RPMI7951 (cell line): ENCODE measurements at regions not wholly inside any gene's neighbourhood (a gene's known extent, or its start where the extent isn't known, plus 50 kb on each side); places are given as distances from the start of the nearest gene placed in this dataset.
A peak's percentile ranks its signal among the peaks of the same experiment; 100 is the strongest.
"Not testable (repeated sequence)": the region's sequence is repeated elsewhere in the genome, so short reads cannot be mapped to it uniquely, and the experiment has no call there.

Source experiments
- DNase-seq: peaks from one replicate; pipeline ENCODE4 v3.0.0-alpha.2; 2012; ENCODE audit warnings: low read depth

DNA sequence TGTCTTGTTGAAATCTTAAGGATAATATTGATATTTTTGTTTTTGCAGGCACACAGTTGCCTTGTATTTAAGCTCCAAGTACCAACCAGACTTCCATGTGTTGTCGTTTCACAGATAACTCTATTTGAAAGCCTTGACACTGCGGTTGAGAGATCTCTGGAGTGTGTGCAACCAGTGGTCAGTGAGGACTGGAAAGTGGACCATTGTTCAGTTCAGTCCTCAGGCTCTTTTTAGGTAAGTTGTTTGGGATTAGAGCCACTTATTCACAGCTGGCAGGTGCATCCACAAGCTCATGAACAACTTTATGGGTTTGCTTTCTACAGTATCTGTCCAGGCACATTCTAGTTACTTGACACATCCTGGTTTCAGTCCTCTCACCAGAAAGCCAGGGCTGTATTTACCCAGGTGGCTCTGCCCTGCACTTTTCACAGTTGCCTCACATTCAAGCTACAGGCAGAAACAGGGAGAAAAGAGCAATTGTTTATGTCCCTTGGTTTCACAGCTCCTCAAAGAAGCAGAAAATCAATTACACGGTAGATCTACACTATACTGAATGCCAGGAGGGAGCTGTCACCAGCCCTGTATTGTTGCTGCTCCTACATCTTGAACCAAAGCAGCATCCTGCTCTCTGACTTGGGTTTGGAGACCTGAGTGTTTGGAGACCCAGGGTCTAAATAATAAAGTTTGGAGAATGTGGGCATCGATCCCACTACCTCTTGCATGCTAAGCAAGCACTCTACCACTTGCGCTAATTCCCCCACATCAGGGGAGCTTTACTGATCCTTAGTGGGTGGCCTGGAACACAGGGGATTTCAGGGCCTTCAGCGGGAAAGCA lies 543.3 kb downstream of the PRIM2 start:
- DNase-seq, result not testable (repeated sequence)

DNA sequence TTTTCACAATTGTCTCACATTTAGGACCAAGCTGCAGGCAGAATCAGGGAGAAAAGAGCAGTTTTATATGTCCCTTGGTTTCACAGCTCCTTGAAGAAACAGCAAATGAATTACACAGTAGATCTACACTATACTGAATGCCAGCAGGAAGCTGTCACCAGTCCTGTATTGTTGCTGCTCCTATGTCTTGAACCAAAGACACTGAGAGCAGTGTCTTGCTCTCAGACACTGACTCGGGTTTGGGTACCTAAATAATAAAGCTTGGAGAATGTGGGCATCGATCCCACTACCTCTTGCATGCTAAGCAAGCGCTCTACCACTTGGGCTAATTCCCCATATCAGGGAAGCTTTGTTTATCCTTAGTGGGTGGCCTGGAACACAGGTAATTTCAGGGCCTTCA lies 552.7 kb downstream of the PRIM2 start:
- DNase-seq, result not testable (repeated sequence)

DNA sequence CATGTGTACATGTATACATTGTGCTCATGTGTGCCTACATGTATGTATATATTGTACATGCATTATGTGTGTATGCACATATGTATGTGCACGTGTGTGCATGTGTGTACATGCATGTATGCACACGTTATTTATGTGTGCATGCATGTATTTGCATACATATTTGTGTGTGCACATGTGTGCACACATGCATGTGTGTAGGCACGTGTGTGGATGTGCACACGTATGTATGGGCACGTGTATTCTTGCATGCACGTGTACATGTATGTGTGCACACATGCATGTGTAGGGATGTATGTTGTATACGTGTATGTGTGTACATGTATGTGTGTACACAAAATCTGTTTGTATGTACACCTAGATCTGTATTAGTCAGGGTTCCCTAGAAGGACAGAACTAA lies 556.0 kb downstream of the PRIM2 start:
- DNase-seq, result not testable (repeated sequence)

DNA sequence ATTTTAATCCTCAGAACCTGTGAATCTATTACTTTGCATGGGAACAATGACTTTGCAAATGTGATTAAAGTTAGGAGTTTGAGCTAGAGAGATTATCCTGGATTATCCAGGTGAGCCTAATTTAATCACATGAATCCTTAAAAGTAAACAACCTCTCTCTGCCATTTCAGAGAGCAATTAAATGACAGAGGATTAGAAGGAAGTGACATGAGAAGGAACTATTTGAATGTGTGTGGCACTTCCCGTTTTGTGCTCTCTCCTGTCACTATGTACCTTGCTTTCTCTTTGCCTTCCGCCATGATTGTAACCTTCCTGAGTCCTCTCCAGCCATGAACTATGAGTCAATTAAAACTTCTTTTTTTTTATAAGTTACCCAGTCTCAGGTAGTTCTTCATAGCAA lies 559.2 kb downstream of the PRIM2 start:
- DNase-seq, result not testable (repeated sequence)

DNA sequence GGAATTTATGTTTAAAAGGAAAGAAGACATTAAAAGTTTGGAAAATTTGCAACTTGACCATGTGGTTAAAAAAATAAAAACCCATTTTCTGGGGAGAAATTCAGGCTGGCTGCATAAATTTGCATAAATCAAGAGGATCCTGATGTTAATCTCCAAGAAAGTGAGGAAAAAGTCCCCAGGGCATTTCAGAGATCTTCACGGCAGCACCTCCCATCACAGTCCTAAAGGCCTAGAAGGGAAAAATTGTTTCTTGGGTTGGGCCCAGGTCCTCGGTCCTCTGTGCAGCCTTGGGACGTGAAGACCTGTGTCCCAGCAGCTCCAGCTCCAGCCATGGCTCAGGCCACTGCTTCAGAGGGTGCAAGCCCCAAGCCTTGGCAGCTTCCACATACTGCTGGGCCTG lies 560.3 kb downstream of the PRIM2 start:
- DNase-seq, result not testable (repeated sequence)

DNA sequence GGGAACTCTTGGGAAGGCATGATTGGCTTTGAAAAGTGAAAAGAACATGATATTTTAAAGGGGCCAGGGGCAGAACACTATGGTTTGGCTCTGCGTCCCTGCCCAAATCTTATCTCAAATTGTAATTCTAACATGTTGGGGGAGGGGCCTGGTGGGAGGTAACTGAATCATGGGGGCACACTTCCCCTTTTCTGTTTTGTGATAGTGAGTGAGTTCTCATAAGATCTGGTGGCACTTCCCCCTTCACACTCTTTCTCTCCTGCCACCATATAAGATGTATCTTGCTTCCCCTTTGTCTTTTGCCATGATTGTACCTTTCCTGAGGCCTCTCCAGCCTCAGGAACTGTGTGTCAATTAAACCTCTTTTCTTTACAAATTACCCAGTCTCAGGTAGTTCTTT lies 561.4 kb downstream of the PRIM2 start:
- DNase-seq, result not testable (repeated sequence)

DNA sequence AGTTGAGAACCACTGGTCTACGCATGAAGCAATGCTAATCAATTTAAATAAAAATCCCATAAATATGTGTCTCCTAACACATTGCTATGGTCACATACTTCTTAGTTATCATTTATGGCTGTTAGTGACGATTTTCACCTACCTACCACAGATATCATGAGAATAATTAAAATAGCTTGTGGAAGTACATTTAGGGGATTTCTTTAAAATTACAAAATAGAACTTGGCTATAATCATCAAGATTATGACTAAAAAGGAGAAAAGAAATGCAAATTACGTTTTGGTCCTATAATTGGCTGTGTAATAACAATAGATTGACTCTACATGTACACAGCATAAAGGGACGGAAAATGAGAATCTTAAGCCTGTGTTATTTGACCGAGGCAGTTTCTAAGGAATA lies 581.4 kb downstream of the PRIM2 start:
- DNase-seq, result not testable (repeated sequence)

DNA sequence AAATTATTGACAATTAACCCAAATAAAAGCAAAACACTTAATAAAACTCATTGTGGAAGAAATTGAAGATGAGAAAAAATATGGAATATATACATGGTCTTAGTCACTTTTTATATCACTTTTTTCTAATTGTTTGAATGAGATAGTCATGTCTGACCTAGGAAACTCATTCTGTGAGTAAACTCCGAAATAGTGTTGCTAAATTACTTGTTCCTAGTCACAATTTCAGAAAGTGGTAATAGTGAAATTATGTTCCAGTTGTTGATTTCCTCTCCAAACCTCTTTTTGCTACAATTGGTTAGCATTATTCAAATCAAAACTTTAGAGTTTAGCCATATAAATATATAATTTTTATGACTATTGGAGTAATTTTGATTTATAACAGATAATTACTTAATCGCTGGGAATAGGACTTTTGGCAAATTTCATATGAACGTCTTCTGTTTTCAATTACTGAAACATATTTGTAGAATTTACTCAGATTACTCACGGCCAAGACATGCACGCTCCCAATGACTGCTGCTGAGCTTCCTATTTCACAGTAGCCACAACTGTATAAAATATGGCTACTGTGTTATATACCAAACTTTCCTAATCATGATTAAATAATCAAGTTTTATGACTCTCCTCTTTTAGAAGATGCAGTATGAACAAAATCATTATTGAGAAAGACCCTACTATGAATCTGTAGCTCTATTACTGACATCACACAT lies 583.4 kb downstream of the PRIM2 start:
- DNase-seq, result not testable (repeated sequence)

DNA sequence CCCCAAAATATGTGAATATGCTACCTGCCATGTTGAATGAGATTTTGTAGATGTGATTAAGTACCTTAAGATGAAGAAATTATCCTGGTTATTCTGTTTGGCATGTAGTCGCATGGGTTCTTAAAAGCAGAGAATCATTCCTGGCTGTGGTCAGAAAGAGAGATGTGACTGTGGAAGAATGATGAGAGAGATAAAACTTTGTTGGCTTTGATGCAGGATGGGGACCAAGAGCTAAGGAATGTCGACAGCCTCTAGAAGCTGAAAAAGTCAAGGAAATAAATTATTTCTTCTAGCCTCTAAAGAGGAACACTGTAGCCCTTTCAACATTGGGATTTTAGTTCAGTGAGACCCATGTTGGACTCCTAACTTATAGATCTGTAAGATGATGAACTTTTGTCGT lies 584.0 kb downstream of the PRIM2 start:
- DNase-seq, result not testable (repeated sequence)

DNA sequence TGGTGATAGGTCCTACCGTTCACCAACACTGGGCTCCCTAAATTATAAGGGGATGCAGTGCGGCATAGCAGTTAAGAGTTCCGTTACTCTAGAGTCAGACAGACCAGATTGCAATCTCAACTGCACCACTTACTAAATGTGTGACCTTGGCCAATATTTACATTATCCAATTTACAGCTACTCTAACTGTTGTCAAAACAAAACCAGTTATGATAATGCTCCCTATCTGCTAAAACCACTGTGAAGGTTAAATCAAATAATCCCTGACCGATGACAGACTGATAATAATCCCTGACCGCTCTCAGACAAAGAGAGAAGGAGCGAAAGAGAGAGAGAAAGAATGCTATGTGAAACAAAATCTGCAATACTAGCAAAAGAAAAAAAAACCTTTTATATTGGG lies 586.9 kb downstream of the PRIM2 start:
- not testable (repeated sequence) for DNase-seq

DNA sequence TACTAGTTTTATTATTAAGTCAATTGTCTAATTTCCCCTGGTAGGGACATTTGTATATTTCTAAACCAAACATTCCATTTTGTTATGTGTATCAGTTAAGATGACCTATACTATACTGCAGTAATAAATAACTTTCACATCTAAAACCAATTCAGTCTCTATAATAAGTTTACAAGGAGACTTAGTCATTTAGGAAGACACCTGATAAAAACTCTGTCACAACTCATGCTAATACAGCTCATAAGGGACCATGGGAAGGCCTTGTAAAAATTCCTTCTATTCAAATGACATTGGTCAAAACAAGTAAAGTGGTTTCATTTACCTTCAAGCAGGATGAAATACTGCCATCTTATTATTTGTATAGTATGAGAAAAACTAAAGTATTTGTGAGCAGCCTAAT lies 597.9 kb downstream of the PRIM2 start:
- DNase-seq, result not testable (repeated sequence)

DNA sequence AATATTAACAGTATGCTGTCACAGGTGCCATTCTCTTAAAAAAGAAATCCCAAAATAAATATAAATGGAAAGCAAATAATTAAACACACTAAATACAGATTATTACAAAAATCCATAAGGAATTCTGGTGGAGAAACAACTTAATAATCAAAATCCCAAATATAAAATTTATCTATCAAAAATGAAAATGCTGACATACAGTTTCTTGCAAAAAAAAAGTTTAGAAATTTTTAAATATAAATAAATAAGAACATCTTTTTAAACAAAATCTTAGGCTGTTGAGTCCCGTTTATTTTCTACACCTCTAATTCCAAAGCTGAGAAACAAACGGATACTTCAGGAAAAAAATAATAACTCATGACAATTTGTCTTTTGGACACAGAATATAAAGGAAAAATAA lies 625.5 kb downstream of the PRIM2 start:
- not testable (repeated sequence) for DNase-seq

DNA sequence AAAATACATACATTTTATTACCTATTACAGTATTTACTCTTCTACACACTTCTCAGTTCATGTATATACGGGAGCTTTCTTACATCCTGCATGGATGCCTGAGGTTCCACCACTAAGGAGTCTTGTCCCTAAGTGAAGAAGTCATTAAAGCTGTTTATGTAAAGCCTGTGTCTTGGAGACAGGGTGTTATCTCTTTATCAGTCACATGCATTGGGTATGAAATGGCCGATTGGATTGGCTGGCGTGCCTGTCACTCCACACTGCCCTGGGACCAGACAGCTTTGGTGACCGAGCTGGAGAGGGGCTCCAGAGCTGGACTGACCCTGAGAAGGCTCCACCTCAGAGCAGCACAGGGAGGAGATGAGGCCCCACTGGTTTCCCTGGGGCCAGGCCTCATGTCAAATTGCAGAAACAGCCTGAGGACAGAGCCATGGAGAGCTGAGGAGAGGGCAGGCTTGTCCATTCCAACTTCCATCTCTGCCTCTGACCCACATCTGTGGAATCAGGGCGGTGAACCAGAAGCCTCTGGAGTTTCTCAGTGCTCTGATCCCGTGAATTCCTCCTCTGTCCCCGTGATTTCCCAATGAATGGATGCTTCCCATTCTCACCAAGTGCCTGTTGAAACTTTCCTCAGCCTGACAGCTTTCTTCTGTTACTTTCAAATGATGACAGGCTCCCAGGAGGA lies 628.8 kb downstream of the PRIM2 start:
- DNase-seq, result not testable (repeated sequence)

DNA sequence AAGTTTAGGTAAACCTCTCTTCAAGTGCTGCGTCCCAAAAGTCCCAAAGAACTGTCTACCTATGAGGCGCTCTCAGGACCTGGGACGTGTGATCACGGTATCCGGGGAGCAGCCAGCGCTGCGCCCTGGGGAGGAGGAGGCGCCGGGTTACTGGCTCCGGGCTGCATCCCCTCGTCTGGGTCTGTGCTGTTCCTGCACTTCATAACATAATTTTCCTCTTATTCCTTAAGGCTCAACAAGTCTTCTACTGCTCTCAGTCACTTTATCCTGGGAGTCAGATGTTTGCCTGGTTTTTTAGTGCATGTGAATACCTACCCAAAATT lies 629.3 kb downstream of the PRIM2 start:
- DNase-seq, result not testable (repeated sequence)

DNA sequence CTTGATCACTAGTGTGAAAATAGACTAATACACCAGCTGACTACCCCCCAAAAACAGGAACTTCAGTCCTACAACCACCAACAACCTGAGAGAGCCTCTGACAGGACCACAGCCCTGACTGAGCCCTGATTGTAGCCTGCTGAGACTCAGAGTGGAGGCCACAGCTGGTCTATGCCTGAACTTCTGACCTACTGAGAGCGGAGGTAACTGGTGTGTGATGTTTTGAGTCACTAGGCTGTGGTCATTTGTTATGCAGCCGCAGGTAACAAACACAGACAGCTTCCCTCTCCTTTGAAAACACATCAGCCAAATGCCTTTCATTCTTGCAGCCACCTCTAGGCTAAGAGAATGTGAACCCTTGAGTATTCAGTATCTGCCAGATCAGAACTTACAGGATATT lies 631.1 kb downstream of the PRIM2 start:
- DNase-seq, result not testable (repeated sequence)

DNA sequence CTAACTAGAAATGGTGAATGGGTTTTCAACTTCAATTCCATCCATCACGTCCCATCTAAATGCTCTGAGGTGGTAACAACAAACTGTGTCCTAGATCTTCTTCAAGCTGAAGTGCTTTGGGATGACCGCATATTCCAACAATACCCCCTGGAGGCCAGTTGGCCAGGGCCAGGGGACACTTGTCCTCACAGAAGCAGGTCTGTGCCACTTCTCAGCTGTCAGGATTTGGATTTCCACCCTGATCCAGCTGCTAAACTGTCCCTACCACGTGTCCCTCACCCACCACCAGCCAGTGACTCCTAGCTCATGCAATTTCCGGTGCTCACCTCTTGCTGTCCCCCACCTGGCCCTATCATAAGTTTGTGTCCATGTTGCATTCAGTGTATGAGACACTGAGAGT lies 633.0 kb downstream of the PRIM2 start:
- DNase-seq, result not testable (repeated sequence)

DNA sequence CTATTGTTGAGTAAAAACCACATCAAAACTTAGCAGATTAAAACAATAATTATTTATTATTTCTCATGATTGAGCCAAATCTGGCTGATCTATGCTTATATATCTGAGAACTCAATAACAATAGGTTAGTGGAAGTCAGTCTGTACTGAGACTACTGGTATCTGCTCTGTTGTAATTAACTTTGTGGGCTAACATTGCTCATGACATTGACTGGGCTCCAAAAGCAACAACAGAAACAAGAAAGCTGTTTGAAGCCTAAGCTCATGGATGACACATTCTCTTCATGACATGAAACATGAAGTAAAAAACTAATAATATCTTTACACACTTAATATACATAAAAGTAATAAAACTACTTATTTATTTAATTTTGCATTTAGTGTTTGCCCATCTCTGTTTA lies 649.3 kb downstream of the PRIM2 start:
- not testable (repeated sequence) for DNase-seq

DNA sequence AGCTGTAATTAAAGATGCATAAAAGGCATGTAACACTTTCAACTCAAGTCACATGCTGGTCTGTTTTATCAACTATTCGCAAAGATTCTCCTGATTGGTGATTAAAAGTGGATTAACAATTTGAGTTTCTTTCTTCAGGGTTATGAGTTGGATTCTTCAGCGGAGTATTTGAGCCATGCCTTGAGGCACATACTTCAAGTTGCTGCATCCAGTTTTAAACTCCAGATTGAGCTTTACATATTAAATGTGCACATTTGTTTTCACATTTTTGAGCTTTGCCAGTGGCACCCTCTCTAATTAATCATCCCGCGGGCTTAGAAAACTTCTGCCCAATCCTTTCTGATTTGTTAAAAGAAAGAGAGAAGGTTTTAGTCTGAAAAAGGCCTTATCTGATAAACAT lies 654.5 kb downstream of the PRIM2 start:
- DNase-seq, result not testable (repeated sequence)

DNA sequence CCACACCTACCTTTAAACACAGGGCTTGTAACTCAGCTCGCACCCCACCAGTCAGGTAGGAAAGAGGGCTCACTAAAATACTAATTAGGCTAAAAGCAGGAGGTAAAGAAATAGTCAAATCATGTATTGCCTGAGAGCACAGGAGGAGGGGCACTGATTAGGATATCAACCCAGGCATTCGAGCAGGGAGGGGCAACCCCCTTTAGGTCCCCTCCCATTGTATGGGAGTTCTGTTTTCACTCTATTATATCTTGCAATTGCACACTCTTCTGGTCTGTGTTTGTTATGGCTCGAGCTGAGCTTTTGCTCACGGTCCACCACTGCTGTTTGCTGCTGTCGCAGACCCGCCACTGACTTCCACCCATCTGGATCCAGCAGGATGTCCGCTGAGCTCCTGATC lies 657.2 kb downstream of the PRIM2 start:
- no peak for DNase-seq

DNA sequence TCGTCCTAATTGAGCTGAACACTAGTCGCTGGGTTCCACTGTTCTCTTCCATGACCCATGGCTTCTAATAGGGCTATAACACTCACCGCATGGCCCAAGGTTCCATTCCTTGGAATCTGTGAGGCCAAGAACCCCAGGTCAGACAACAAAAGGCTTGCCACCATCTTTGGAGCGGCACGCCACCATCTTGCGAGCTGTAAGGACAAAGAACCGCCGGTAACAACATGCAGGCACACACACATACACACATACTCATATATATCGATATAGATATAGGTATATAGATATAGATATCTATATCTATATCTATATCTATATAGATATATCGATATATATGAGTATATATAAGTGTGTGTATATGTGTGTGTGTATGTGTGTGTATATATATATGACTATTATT lies 657.7 kb downstream of the PRIM2 start:
- DNase-seq, result not testable (repeated sequence)

DNA sequence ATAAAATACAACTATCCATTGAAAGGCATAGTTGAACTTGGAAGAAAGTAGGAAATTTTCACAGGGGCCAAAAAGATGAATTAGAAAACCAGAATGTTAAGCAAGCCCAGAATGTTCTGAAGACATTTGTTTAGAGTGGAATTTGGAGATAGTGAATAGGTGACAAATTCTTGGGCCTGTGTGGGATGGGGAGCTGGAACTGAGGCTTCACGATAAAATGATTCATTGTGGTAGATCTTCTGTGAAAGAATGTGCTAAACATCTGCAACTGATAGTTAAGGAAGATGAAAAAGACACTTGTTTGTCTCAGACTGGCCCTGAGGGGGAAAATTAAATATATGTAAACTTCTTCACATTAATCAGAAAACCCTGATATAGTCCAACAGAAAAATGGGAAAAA lies 658.9 kb downstream of the PRIM2 start:
- DNase-seq, result not testable (repeated sequence)

DNA sequence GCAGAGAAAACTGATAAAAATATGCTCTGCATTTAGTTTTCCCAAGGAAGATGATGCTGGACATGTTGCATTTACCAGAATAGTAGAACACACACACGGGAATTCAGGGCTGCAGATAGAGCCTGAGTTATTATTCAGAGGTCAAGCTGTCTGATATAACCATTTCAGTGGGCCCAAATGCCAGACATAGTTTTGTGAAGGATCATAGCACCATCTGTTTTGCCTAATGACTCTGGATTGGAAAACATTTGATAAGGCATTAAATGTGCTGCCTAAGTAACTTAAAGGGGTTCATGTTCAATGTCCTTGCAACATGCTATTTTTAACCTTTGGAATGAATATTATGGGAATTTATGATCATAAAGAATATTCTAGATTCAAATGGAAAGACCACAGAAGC lies 666.2 kb downstream of the PRIM2 start:
- peak; percentile 8 for DNase-seq

DNA sequence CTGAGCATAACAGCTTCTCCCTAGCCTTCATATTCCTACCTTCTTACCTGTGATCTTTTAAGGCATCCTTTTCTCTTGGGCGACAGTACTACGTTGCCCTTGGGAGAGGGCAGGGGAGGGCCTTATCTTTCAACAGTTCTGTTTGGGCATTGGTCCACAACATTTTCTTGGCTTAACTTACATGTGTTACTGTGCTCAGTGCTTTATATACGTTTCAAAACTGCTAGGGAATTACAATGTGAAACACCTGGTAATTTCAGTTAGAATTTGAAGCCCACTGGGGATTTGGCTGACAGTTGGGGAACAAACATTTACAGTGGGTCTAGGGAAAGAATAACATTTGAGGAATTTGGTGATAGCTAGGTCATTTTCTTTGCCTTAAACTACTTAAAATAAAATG lies 667.1 kb downstream of the PRIM2 start:
- not testable (repeated sequence) for DNase-seq
